Cardiac fibroblast (primary cell): ENCODE measurements at regions not wholly inside any gene's neighbourhood (a gene's known extent, or its start where the extent isn't known, plus 50 kb on each side); places are given as distances from the start of the nearest gene placed in this dataset.

Experiments
- DNase-seq, 2 donors: peaks; one replicate each; pipeline versions ENCODE4 v3.0.0 to v3.0.0-alpha.2; 2010; ENCODE audit warnings: low read depth in 2 of 2
- H3K4me3 ChIP-seq, 2 donors: replicated peaks in 1 of 2; 1 replicate in 1 of 2; 2 replicates in 1 of 2; pipeline ENCODE4 v1.5.1; 2011; ENCODE audit warnings: low read depth in 2 of 2, low read length in 2 of 2, mild to moderate bottlenecking in 2 of 2, moderate library complexity in 1 of 2
- CTCF ChIP-seq: IDR thresholded peaks from one replicate; pipeline ENCODE4 v1.5.1; 2011; ENCODE audit warnings: low read depth, mild to moderate bottlenecking, low read length, inconsistent platforms

GRCh38 chr1:215501496-215501895 lies 65.6 kb upstream of the KCTD3 start:
- DNase-seq, result peak in 1 of 2 donors; percentile 4
- no peak for TF ChIP-seq CTCF
- H3K4me3 ChIP-seq, result no peak overlapping the region

- no peak for DNase-seq
Measured at GRCh38 chr1:215502081-215502480, 65.0 kb upstream of the KCTD3 start.

GRCh38 chr1:215507119-215507518 lies 60.0 kb upstream of the KCTD3 start:
- H3K4me3 ChIP-seq, result no peak overlapping the region
- peak in 1 of 2 donors; percentile 13 for DNase-seq
- TF ChIP-seq CTCF, result no peak

More at GRCh38 chr1:215502081-215502480, 65.0 kb upstream of the KCTD3 start:
- no peak overlapping the region for H3K4me3 ChIP-seq
- no peak for TF ChIP-seq CTCF

- H3K4me3 ChIP-seq, result no peak overlapping the region
- no peak for TF ChIP-seq CTCF
- DNase-seq, result no peak
Measured at GRCh38 chr1:215508311-215508710, 58.8 kb upstream of the KCTD3 start.
